ENCODE measurements at regions not wholly inside any gene's neighbourhood (a gene's known extent, or its start where the extent isn't known, plus 50 kb on each side); places are given as distances from the start of the nearest gene placed in this dataset.

DNA sequence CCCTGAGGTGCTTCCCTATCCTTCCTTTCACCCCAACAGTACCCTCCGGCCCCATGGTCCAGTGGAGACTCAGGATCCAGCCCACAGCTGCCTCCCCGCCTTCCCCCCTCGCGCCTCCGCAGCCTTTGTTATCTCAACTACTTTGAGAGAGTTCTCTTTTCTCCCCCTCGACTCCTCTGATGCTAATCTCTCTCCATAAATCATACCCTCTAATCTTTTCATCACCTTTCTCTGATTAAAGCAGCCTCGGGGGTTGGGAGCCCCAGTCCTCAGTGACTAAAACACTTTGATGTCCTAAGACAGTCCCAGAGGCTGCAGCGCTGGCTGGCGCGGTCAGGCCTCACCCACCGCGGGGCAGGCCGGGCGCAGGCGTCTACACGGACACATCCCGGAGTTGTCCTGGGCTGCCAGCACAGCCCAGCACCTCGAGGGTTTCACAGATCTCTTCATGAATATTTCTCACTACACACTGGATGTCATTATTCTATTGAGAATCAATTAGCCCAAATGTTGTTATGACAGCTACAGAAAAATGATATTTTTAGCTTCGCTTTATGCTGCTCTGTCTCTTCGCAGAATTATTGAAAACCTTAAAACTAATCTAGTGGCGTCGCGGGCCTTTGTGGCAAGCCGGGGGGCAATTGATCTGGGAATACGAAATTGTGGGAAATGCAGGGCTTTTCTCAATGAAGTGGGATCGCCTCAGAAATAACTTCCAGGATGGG is 289.5 kb downstream of the RRAGC start:
- no peak for DNase-seq

DNA sequence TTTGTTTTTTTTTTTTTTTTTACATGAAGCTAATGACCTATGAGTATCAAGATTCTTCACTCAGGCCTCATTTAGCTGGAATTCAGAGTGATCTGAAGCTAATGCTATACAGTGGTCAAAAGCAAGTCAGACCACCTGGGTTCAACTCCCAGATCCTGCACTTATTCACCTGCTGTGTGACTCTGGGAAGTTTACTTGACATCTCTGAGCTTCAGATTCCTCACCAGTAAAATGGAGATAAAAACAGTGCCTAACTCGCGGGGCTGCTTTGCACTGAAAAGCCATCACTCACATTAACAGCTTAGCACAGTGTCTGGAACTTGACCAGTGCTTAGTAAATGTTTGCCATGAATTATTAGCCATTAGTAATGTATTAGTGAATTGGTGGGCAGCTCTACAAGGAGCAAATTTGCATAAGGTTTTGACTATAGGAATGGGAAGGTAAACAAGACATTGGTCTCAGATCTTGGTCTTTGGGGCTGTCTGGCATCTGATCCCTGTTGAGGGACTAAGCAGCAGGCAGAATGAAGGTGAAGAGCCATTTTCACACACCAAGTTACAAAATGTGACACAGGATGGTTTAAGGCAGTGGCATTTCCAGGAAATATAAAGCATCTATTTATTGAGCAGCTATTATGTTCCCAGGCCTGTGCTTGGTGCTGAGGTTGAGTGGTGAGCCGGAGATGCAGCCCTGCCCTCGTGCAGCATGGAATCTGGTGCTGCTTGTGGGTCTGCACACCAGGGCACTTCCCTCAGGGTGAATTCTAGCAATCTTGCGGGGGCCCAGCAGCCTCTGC is 291.3 kb downstream of the RRAGC start:
- DNase-seq = no peak

DNA sequence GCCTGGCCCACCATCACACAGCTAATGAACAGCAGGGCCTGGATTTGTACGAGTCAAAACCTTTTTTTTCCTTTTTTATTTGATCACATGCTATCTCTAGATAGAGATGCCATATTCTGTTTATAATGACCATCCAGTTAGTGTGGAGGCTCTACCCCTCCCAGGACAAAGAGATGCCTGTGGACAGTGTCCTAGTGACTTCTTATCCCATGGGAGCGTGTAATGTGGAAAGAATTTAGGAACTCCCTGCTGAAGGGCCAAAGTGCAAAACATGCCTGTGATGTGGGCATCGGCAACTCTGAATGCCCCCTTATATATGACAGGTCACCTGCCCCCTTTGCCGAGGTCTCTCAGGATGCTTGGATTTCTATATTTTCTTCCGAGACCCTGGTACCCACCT is 292.2 kb downstream of the RRAGC start:
- DNase-seq = no peak

DNA sequence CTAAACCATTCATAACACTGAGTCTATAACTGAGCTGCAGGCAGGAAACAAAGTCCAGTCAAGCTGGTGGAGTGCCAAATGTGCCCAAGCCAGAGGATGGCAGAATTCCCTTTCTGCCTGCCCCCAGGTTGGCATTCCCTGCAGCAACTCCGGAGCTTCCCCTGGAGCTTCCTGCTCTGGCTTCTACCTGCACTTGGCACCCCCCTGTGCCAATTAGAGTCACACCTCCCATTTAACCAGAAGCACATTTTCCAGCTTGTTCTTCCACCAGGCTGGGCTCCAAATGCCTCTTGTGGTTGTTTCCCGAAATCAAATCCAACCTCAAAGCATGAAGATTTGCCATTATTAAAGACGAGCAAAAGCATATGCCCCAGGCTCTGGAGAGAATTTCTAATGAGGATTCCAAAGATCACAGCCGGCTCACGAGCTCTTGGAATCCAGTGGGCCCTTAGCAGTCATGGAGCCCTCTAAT is 294.5 kb downstream of the RRAGC start:
- no peak for DNase-seq

DNA sequence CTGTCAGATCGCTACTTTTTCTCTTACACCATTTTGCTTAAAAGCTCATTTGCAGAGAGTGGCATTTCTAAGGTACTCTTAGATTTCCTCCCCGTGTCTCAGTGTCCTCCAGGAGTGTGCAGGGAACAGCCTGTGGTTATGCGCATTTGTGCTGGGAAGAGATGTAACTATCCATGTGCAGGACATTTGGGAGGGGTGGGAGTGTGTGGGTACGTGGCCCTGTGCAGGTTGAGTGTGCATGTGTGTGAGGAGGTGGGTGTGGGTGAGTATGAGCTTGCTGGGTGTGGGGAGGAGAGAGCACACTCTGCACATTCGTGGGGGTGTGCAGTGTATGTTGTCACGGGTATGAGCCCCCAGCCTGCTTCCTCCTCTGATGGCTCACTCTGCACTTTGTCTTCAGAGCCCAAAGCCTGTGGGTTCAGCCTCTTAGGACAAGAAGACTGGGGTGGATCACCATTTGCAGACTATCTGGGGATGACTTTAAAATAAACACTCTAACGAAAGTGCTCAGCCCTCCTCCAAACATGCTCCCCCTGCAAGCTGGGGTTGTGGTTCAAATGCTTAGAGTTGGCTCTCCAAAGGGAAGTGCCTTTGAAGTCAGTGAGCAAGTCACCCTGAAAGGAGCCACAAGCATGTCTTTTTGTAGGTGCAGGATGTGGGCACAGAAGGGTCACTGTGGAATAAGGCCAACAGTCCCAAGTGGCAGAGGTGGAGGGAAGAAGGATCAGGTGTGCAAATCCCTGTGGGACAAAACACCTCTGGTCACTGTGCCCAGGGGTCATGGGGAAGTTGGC is 295.4 kb downstream of the RRAGC start:
- no peak for DNase-seq

DNA sequence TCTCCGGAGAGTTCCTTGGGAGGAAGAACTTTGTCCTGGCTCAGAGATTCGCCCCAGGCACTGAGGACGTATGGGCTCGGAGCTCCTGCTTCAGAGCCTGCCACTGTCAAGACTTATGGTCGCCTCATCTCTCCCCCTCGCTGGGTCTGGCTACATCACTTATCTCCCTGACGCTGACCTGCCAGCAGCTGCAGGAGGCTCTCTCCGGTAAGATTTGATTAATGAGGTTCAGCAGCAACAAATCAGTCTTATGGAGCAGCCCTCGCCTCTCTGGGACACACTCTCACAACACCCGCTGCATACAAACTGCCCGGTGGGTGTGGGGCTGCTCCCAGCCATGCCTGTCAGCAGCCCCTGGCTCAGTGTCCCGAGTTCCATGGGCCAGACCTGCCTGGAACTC is 297.8 kb downstream of the RRAGC start:
- DNase-seq = no peak

DNA sequence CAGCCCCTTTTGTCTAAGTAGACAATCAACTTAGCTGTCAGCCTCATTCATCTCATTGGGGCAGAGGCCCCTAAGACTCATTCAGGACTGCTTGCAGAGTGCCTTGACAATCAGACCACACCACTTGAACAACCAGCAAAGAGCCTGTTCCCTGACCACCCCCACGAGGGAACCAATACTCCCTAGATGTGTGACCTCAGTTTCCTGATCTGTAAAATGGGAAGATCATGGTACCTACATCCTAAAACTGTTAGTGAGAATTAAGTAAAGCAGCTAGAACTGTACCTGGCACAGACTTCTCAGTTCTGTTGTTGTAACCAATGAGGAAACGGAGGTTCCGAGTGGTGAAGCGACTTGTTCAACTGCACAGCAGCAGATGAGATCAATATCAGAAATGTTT is 298.5 kb downstream of the RRAGC start:
- DNase-seq = no peak

DNA sequence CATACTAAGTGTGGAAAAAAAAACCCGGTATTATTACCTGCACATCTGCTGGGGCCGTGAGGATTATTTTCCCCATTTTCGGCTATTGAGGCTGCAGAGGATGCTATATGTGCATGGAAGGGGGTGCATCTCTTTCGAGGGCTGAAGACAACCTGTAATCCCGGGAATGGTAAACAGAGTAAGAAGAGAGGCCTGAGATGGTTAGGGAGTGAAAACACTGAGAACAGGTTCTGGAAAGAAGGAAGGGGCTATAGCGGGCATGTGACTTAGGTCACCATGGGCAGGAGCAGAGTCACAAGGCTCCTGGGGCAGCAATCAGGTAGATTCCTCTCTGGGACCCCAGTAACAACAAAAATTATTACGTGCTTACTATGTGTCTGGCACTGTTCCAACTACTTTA is 299.1 kb downstream of the RRAGC start:
- no peak for DNase-seq

DNA sequence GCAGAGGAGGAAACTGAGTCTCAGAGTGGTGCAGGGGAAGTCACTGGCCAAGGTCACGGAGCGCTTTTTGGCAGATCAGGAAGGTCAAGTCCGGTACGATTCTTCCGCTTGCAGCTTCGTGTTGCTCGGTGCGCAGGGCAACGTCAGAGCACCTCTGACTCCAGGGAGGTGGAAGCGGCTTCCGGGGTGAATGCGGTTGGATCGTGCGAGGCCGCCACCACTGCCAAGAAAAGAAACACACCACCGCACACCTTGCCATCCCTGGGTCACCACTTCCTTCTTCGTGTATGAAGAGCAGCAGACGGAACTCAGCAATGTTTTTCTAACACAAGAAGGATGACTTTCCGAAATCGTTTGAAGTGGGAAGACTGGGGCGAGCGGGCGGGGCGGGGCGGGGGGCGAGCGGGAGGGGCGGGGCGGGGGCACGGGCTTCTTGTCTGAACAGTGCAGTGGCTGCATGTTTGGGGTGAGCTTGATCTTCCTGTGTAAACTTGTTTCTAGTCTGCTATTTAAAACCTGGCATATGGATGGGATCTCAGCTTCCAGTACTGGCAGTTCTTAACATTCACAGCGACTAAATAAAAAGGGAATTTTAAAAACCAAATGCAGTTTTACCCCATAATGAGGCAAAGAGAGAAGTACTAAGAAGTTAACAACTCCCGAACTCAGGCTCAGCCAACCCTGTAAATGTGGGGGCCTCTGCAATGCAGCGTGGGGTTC is 300.0 kb downstream of the RRAGC start:
- DNase-seq = peak; percentile 68

DNA sequence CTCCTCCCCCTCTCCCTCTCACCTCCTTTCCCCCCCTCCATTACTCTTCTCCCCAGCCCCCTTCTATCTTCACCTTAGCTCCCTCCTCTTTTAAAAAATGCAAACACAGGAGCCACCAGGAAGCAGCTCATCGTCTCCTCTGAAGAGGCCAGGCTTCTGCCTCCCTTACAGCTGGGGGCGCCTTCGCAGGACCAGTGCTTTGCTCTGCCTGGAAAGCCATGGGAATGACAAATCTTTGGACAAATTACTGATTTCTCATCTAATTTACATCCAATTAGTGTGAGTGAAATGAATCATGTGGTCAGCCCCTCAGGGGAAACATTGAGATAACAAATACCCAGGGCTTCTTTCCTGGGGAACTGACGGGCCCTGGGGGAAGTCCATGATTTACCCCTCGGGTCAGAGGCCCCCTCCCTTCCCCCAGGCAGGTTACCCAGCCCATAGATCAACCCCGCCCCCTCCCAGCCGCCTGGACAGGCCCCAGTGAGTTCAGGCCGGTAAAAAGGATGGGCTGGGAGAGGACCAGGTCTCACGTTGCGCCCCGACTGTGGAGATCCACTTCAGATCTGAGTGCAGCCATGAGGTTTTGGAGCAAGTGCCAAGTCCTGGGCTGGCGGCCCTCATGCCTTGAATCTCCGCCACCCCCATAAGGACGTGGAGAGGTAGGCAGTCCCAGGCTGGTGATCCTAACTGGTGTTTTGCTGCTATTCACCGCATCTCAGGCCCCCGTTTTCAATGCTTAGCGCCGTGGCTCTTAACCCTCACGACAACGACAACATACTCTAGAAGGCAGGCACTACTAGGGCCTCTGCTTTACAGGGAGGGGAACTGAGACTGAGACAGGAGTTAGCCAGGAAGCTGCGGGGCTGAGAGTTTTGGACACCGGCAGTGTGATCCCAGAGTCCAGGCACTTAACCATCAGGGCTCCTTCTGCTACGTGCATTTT is 300.8 kb downstream of the RRAGC start:
- DNase-seq = no peak

DNA sequence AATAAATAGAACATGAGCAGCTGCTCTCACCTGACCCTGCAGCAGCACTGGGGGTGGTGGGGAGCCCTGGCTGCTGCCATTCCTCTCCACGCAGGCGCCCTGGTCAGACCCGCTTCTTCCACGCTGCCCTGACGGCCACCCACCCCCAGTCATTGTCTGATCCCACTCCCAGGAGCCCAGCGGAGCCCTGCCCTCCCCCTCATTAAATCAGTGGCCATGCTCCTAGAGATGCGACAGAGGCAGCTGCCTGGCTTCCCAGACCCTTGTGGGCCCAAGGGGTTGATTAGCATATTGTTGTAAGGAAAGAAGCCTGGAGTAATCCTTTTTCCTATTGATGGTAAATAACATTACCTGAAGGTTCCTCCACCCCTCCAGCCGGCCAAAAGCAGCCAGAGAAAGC is 301.5 kb downstream of the RRAGC start:
- DNase-seq = no peak

DNA sequence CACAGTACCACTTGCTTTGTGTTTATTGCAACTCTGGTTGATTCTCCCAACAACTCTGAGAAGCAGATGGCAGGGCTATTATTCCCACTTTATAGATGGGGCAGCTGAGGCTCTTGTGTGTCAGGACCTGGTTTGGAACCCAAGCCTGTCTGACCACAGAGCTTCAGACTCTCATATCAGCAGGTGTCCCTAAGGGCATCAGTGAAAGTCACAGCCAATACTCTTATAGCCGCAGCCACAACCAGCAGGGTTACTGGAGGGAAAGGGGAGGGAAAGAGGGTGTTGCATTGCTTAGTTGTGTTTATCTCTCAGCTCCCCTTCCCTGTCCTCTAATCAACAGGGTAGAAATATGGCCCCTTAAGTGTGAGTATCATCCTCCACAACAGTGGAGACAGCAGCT is 304.0 kb downstream of the RRAGC start:
- no peak for DNase-seq

DNA sequence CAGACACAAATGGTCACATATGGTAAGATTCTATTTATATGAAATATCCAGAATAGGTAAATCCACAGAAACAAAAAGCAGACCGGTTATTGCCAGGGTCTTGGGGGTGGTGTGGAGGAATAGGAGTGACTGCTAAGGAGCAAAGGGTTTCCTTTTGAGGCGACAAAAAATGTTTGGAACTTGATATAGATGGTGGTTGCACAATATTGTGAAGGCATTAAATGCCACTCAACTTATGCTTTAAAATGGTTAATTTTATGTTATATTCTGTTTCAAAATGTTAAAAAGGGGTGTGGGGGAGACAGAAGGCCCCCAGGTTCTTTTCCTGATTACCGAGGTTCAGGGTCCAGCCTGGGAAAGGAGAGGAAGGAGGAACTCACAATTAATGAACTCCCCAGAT is 304.4 kb downstream of the RRAGC start:
- no peak for DNase-seq

DNA sequence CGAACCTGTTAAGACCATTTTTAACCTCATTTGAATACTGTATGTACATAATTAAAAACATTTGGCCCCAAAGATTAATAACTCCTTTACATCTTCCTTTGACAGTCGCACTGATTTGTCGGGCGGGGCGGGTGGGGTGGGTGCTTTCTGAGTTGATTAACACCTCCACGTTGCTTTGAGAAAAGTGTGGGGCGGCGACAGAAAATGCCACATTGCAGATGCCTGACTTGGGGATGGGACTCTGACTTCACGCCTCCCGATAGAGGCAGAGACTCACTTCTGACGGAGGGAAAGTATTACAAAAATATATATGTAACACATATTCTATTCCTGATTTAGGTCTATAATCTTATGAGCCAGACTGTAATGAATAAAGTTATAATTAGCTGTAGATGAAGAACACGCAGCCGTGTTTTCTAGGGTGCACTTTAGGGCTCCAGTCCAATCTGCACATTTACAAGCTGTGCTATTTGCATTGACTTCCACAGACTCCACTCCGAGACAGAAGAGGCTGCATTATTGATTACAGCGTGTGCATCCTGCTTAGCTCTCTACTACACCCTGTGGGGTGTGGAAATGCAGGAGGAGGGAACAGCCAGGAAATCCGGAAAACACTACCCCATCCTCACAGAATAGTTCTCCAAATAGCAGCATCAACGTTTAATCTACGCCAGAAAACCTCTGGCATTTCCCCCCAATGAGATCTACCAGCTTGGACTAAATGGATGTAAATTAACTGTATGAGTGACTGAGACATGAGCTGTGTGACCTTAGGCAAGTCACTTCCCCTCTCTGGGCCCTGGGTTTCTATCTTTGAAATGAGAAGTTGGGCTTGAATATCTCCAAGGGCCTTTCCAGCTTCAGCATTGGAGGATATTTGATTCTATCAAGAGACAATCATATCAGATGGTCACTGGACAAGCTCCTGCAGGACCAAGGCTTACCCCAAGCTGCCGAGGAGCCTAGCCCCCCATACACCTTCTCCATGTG is 308.0 kb downstream of the RRAGC start:
- no peak for DNase-seq

DNA sequence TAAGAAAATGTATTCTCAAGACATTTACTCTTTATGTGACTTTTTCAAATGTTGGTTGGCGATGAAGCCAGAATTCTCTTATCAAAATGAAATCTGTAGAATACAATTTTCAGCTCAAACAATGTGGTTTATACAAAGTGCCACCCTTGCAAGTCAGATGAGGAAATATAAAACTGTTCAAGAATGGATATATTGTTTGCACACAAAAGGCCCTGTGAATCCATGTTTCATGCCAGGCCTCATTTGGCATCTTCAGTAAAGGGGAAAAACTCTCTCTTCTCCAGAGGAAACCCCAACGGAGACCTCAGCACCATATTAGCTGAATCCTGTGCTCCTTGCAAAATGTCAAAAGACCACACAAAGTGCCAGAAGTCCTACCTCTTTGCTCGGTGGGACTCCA is 310.4 kb downstream of the RRAGC start:
- no peak for DNase-seq

DNA sequence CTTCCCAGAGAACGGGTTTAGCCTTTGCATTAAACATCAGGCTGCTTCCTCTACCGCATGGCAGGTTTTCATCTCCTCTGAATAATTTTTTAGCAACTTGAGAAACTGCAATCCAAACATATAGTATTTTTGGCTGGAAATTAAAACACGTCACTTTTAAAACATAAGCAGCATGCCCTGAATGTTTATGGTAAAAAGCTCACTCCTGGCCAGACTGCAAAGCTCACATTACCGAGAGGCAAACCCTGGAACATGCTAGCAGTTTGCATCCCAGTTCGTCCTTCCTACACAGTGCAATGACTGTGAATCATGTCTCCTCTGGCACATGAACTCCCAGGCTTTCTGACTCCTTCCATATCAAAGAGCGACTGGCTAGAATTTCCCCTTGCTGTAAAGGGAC is 312.3 kb downstream of the RRAGC start:
- DNase-seq = no peak

DNA sequence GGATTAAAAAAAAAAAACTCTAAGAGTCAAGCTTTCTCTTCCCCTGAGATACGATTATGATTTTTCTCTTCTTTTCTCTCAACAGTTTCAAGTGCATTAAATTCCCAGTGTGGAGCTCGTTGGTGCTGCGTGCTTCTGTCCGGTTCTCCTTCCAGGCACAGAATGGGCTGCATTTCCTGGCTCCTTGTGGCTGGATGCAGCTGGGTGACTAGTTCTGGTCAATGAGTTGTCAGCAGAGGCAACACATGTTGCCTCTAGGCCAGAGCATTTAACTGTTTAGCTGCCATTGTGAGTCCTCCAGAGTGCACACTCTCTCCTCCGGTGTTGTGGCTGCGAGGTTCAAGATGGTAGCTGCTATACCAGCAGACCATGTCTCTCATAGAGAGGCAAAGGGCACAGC is 312.9 kb downstream of the RRAGC start:
- no peak for DNase-seq

DNA sequence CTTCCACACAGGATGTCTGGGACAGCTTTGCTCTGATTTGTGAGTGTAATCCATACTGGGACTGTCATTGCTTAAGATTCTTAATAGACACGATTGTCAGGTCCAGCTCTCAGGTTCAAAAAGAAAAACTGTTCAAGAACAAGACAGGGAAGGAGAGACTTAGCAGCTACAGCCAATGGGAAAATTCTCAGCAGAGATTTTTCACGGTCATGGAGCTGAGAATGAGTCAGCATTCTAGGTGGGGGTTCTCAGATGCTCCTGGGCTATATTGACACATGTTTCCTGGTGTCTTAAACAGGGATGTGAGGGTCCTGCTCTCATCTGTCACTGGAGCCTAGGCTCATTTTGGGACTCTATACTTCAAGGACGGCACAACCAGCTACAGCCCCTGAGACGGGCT is 318.3 kb downstream of the RRAGC start:
- DNase-seq = no peak

DNA sequence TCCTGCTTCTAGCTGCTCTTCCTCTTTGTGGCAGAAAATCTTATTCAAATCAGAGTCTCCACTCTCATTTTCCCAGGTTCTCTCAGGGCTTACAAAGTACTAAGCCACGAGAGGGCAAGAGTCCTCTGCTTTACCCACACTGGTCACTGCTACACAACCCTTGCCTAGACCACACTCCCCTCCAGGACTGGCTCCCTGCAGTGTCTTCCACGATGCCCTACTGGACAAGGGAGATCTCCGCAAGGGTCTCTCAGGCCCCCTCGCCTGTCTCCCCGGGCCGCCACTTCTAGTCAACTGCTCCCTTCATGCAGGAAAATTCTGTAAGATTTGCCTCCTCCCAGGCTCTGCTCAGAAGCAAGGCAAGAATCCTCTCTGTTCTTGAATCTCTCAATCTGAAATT is 319.6 kb downstream of the RRAGC start:
- DNase-seq = no peak

DNA sequence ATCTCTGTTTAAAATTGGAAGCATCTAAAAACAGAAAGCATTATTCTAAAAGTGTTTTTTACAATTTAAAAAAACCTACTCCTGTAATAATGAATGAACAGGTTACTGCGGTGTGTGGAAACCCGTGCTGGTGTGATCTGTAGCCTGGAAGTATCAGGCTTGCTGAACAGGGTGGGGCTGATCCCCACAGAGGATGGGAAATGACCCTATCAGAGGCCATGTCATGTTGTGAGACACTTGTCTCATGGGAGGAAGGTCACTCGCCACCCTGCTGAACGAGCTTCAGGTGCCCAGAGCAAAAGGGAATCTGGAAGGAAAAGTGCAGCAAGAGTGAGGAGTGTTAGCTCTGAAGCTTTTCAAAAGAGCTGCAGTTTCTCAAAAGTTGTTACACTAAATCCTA is 320.7 kb downstream of the RRAGC start:
- no peak for DNase-seq

DNA sequence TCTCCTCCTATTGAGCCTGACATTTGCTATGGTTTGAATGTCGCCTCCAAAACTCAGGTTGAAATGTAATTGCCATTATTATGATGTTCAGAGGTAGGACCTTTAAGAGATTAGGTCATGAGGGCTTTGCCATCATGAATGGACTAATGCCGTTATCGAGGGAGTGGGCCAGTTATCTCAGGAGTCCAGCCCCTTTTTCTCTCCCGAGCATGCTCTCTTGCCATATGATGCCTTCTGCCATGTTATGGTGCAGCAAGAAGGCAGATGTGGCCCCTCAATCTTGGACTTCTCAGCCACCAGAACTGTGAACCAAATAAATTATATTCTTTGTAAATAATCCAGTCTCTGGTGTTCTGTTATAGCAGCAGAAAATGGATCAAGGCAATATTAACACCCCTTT is 323.5 kb downstream of the RRAGC start:
- no peak for DNase-seq

Data from stimulated activated naive CD4-positive, alpha-beta T cell treated with Interleukin-2 at 50 U/mL for 16 hours (primary cell).